ENCODE measurements at regions not wholly inside any gene's neighbourhood (a gene's known extent, or its start where the extent isn't known, plus 50 kb on each side); places are given as distances from the start of the nearest gene placed in this dataset.

- DNase-seq, result no peak
Measured at GRCh38 chrX:125012585-125012984, 307.1 kb upstream of the TEX13C start.

DNA sequence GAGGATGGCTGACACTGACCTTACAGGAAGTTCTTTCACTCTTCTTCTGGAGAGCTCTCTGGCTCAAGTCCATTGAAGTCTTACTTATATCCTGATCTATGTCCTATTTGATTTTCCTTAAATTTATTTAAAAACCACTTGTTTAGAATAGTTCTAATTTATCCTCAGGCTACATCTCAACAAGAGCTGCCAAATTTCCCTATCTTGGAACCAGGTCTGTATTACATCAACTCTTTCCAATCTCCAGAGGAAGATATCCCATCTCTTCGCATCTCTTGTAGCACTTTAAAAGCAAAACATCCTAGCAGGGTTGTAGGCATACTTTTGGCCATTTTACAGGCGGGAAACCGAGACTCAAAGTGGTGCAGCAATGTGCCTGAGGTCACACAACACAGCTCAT lies 290.5 kb upstream of the TEX13C start:
- no peak for DNase-seq
